ENCODE measurements at regions not wholly inside any gene's neighbourhood (a gene's known extent, or its start where the extent isn't known, plus 50 kb on each side); places are given as distances from the start of the nearest gene placed in this dataset.

- TF ChIP-seq GATA2 (IDR thresholded peaks at IDR 0.05; ENCODE audit: low read depth, low read length) (no peak), GATA3 (IDR thresholded peaks at IDR 0.05; ENCODE audit: low read depth, low read length) (no peak)
Measured at GRCh38 chr13:34772881-34773280, 169.2 kb upstream of the NBEA start.

Data from SH-SY5Y (cell line).